Left lung (tissue), 4 donors: ENCODE measurements at regions not wholly inside any gene's neighbourhood (a gene's known extent, or its start where the extent isn't known, plus 50 kb on each side); places are given as distances from the start of the nearest gene placed in this dataset.

Experiments used
- ATAC-seq: fragments of 200-7000 bp; cut with Tn5 transposase; one replicate; pipeline ENCODE4 v1.9.1; 2020; ENCODE audit warnings: moderate library complexity
- DNase-seq, 4 donors: peaks; one replicate each; pipeline ENCODE4 v3.0.0-alpha.2; 2013 to 2020
- H3K27ac ChIP-seq, 2 donors: fragments of 200-600 bp; sonication (generic) in 1 of 2; one replicate each; pipeline versions ENCODE4 v1.5.0 to v1.8.0; 2020 to 2021
- H3K27me3 ChIP-seq, 2 donors: fragments of 200-600 bp; sonication (generic) in 1 of 2; one replicate each; pipeline versions ENCODE4 v1.5.0 to v1.8.0; 2020 to 2021
- H3K36me3 ChIP-seq, 2 donors: fragments of 200-600 bp; sonication (generic) in 1 of 2; one replicate each; pipeline versions ENCODE4 v1.5.0 to v1.8.0; 2020 to 2021
- H3K4me1 ChIP-seq, 2 donors: fragments of 200-600 bp; one replicate each; pipeline ENCODE4 v1.8.0; 2021
- H3K4me3 ChIP-seq, 2 donors: fragments of 200-600 bp; sonication (generic) in 1 of 2; one replicate each; pipeline versions ENCODE4 v1.5.0 to v1.8.0; 2020 to 2021; ENCODE audit warnings: mild to moderate bottlenecking in 1 of 2
- H3K9me3 ChIP-seq, 2 donors: fragments of 200-600 bp; sonication (generic) in 1 of 2; one replicate each; pipeline versions ENCODE4 v1.5.0 to v1.8.0; 2020 to 2021
- intact Hi-C, 2 donors: fragments of 100-400 bp; cut with DNase I; formaldehyde crosslinking; loops; one replicate each; pipeline versions ENCODE4 v1.11.2 to v1.14.2; 2022
- TF ChIP-seq, protein P1 (sequence below), 2 donors: fragments of 200-600 bp; sonication (generic) in 1 of 2; IDR thresholded peaks; one replicate each; pipeline versions ENCODE4 v1.5.0 to v1.8.0; 2021; ENCODE audit warnings: antibody characterized with exemption in 2 of 2
- donor health status: DM: no; HTN: yes; CAD: no.
- donor health status: DM: no; HTN: no; CAD: no.

DNA sequence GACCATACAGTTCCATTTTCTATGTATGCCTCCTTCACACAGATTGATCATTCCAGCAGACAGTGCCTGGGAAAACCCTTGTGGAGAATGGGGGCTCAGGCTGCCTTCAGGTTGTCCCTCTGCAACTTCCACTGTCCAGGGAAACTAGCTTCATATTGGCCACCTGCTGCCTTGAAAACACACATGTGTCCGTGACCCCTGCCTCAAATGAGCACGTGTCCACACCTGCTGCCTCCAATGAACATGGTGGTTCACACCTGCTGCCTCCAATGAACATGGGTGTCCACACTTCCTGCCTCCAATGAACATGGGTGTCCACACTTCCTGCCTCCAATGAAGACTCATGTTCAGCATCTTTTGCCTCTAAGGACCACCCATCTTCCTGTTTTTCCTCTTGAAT lies 185.4 kb upstream of the ADCY2 start:
- Histone ChIP-seq H3K4me1 (no peaks in the 10 kb centered on the region), H3K4me3 (no peak overlapping the region), H3K27me3 (no peaks in the 10 kb centered on the region), H3K9me3 (peaks cover 0 to 3% of the 10 kb centered on the region in 2 donors), H3K36me3 (no peaks in the 10 kb centered on the region), H3K27ac (no peak overlapping the region)
- DNase-seq (no peak), ATAC-seq (no peak)
- TF ChIP-seq, protein P1, sequence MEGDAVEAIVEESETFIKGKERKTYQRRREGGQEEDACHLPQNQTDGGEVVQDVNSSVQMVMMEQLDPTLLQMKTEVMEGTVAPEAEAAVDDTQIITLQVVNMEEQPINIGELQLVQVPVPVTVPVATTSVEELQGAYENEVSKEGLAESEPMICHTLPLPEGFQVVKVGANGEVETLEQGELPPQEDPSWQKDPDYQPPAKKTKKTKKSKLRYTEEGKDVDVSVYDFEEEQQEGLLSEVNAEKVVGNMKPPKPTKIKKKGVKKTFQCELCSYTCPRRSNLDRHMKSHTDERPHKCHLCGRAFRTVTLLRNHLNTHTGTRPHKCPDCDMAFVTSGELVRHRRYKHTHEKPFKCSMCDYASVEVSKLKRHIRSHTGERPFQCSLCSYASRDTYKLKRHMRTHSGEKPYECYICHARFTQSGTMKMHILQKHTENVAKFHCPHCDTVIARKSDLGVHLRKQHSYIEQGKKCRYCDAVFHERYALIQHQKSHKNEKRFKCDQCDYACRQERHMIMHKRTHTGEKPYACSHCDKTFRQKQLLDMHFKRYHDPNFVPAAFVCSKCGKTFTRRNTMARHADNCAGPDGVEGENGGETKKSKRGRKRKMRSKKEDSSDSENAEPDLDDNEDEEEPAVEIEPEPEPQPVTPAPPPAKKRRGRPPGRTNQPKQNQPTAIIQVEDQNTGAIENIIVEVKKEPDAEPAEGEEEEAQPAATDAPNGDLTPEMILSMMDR (IDR thresholded peaks at IDR 0.05): no peak
- intact Hi-C loops: no loop called here

DNA sequence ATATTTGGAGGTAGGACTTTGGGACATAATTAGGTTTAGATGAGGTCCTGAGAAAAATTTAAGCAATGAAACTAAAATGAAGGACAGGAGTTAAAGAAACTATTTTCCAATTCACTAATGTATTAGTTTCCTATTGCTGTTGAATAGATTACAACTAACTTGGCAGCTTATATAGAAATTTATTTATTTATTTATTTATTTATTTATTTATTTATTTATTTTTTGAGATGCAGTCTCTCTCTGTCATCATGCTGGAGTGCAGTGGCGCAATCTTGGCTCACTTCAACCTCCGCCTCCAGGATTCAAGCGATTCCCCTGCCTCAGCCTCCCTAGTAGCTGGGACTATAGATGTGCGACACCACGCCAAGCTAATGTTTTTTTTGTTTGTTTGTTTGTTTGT lies 182.4 kb upstream of the ADCY2 start:
- Histone ChIP-seq H3K9me3 (no peaks in the 10 kb centered on the region), H3K4me3 (no peak overlapping the region), H3K36me3 (no peaks in the 10 kb centered on the region), H3K27me3 (no peaks in the 10 kb centered on the region), H3K4me1 (no peaks in the 10 kb centered on the region), H3K27ac (no peak overlapping the region)
- intact Hi-C loops: no loop called here
- ATAC-seq (no peak), DNase-seq (no peak)
- TF ChIP-seq, protein P1 (IDR thresholded peaks at IDR 0.05): no peak

DNA sequence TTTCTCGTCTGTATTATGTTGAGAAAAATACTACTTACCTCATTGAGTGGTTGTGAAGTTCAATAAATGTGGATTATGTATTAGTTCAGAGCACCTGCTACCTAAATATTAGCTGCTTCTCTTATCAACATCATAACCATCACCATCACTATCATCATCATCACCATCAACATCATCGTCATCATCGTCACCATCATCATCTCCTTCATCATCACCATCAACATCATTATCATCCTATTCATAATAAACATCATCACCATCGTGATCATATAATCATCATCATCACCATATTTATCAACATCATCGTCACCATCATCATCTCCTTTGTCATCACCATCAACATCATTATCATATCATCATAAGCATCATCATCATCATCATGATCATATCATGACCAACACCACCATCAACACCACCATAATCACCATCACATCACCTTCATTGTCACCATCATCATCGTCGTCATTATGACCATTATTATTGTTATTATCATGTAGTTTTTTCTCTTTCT lies 181.0 kb upstream of the ADCY2 start:
- no peak for ATAC-seq
- intact Hi-C loops: no loop called here
- H3K27me3 ChIP-seq: no peaks in the 10 kb centered on the region

DNA sequence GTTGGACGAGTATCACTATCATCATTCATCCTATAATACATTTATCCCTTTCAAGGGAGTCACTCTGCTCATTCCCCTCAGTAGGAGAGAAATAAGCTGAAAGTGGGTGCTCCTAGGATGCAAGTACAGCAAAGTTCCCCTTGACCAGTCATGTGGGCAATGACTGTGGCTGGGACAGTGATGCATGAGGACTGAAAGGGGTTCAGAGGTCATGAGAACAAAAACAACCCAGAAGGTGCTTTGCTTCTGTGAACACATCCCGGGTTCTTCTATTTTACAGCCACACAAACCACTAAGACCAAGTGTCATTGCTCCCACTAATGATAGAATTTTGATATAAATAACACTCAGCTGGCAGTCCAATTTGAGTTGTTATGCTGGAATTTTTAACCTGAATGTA lies 177.8 kb upstream of the ADCY2 start:
- intact Hi-C loops: no loop called here
- Histone ChIP-seq H3K36me3 (no peaks in the 10 kb centered on the region), H3K27me3 (no peaks in the 10 kb centered on the region), H3K9me3 (no peaks in the 10 kb centered on the region), H3K4me1 (no peaks in the 10 kb centered on the region), H3K4me3 (no peak overlapping the region), H3K27ac (no peak overlapping the region)
- TF ChIP-seq, protein P1 (IDR thresholded peaks at IDR 0.05): no peak
- ATAC-seq (no peak), DNase-seq (no peak)

More for the DNA sequence above, 181.0 kb upstream of the ADCY2 start:
- no peak overlapping the region for H3K27ac ChIP-seq
- TF ChIP-seq, protein P1 (IDR thresholded peaks at IDR 0.05): no peak
- DNase-seq: no peak
- no peak overlapping the region for H3K4me3 ChIP-seq
- no peaks in the 10 kb centered on the region for H3K4me1 ChIP-seq
- no peaks in the 10 kb centered on the region for H3K9me3 ChIP-seq
- H3K36me3 ChIP-seq: no peaks in the 10 kb centered on the region

DNA sequence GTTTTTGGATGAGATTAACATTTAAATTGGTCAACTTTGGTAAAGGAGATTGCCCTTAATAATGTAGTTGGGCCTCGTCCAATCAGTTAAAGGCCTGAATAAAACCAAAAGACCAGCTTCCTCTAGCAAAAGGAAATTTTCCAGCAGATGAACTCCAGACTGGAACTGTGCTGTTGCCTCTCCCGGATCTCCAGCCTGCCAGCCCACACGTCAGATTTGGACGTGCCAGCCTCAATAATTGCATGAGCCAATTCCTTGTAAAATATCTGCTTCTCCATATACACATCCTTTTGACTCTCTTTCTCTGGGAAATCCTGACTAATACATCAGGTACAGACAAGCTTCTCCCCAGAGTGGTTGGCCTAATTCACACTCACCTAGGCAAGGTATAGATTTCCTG lies 175.8 kb upstream of the ADCY2 start:
- ATAC-seq: no peak
- Histone ChIP-seq H3K4me3 (no peak overlapping the region), H3K27ac (no peak overlapping the region), H3K27me3 (no peaks in the 10 kb centered on the region), H3K4me1 (no peaks in the 10 kb centered on the region), H3K36me3 (no peaks in the 10 kb centered on the region), H3K9me3 (no peaks in the 10 kb centered on the region)
- no peak for DNase-seq
- TF ChIP-seq, protein P1 (IDR thresholded peaks at IDR 0.05): no peak
- intact Hi-C loops: no loop called here
